ENCODE measurements at regions not wholly inside any gene's neighbourhood (a gene's known extent, or its start where the extent isn't known, plus 50 kb on each side); places are given as distances from the start of the nearest gene placed in this dataset.

DNA sequence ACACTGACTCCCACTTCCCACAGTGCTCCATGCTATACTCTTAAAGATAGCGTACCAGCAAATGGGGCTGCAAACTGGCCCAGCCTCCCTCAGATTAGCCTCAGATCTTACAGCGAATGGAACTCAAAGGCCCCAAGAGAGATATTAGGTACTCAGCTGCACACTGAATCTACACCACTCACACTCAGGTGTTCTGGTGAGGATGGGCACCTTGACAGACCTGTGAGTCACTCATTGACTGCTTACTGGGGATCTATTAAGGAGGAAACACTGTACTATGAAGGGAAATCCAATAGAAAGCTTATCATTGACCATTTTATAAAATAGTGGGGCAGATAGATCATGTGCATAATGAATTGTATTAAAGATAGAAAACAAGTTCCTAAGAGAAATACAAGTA, 164.3 kb upstream of the ATP1B1 start:
- no peak overlapping the region for H3K27ac ChIP-seq (ENCODE audit: low read depth, low read length)
- H3K27me3 ChIP-seq (ENCODE audit: insufficient read depth, low read length): no peaks in the 10 kb centered on the region
- H3K4me3 ChIP-seq (ENCODE audit: low read depth, low read length): no peak overlapping the region
- no peaks in the 10 kb centered on the region for H3K4me1 ChIP-seq (ENCODE audit: control insufficient read depth in 1 of 2, insufficient read depth in 2 of 2, low read length in 2 of 2)
- no peak overlapping the region for H3K18ac ChIP-seq (ENCODE audit: low read length)
- H2BK12ac ChIP-seq (ENCODE audit: low read length): no peak overlapping the region
- H3K79me1 ChIP-seq (ENCODE audit: low read length): no peaks in the 10 kb centered on the region
- H2AK5ac ChIP-seq (ENCODE audit: low read length): no peak overlapping the region
- DNase-seq: no peak
- H3K4ac ChIP-seq (ENCODE audit: low read depth, low read length): no peak overlapping the region
- no peaks in the 10 kb centered on the region for H3K36me3 ChIP-seq (ENCODE audit: control insufficient read depth in 1 of 2, insufficient read depth in 2 of 2, low read length in 2 of 2)
- H3K9ac ChIP-seq (ENCODE audit: low read length): no peak overlapping the region
- H3K4me2 ChIP-seq (ENCODE audit: low read length): no peak overlapping the region
- H2AFZ ChIP-seq (ENCODE audit: insufficient read depth, low read length, poor library complexity): no peak overlapping the region
- H4K91ac ChIP-seq (ENCODE audit: low read depth, low read length): no peak overlapping the region
- H4K12ac ChIP-seq (ENCODE audit: low read depth, low read length): no peak overlapping the region
- no peak overlapping the region for H2BK120ac ChIP-seq (ENCODE audit: insufficient read depth, low read length, poor library complexity)
- no peak overlapping the region for H3K23ac ChIP-seq (ENCODE audit: low read length)
- H3K79me2 ChIP-seq (ENCODE audit: control insufficient read depth, insufficient read depth, low read length, poor library complexity): no peaks in the 10 kb centered on the region
- H3K14ac ChIP-seq (ENCODE audit: low read length): no peak overlapping the region
- no CpG with 5 or more reads among the region's 2 CpGs for WGBS (ENCODE audit: extremely low coverage, insufficient coverage, insufficient read length)
- H3K9me3 ChIP-seq (ENCODE audit: insufficient read depth, low read depth, low read length): no peaks in the 10 kb centered on the region
- no peak overlapping the region for H2BK5ac ChIP-seq (ENCODE audit: low read depth, low read length, poor library complexity)
- H4K8ac ChIP-seq (ENCODE audit: low read depth, low read length): no peak overlapping the region

DNA sequence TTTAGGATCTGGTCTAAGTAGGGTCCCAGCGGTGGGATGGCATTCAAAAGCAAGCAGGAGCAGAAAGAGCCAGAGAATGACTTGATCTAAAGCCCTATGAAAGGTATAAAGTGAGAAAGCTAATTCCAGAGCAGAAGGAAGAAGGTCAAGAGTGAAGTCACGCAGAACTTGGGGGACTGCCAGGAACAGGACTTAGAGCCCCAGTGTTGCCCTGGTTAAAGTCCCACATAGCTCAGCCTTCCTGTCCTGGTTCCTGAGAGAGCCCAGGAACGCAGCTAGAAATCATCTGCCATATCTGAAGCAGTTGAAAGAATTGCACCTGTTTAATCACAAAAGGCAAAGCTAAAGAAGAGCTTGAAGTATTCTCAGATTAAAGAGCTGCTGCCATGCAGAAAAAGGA, 160.6 kb upstream of the ATP1B1 start:
- Histone ChIP-seq H3K4me2 (ENCODE audit: low read length) (no peak overlapping the region), H3K4ac (ENCODE audit: low read depth, low read length) (no peak overlapping the region), H3K23ac (ENCODE audit: low read length) (no peak overlapping the region), H3K9ac (ENCODE audit: low read length) (no peak overlapping the region), H3K36me3 (ENCODE audit: control insufficient read depth in 1 of 2, insufficient read depth in 2 of 2, low read length in 2 of 2) (no peaks in the 10 kb centered on the region), H3K79me2 (ENCODE audit: control insufficient read depth, insufficient read depth, low read length, poor library complexity) (no peaks in the 10 kb centered on the region), H3K79me1 (ENCODE audit: low read length) (no peaks in the 10 kb centered on the region), H2AFZ (ENCODE audit: insufficient read depth, low read length, poor library complexity) (no peak overlapping the region), H4K8ac (ENCODE audit: low read depth, low read length) (no peak overlapping the region), H3K4me3 (ENCODE audit: low read depth, low read length) (no peak overlapping the region), H2BK5ac (ENCODE audit: low read depth, low read length, poor library complexity) (no peak overlapping the region), H2BK12ac (ENCODE audit: low read length) (no peak overlapping the region), H3K9me3 (ENCODE audit: insufficient read depth, low read depth, low read length) (no peaks in the 10 kb centered on the region), H3K14ac (ENCODE audit: low read length) (no peak overlapping the region), H3K4me1 (ENCODE audit: control insufficient read depth in 1 of 2, insufficient read depth in 2 of 2, low read length in 2 of 2) (no peaks in the 10 kb centered on the region), H3K27ac (ENCODE audit: low read depth, low read length) (no peak overlapping the region), H4K12ac (ENCODE audit: low read depth, low read length) (no peak overlapping the region), H3K18ac (ENCODE audit: low read length) (no peak overlapping the region), H2BK120ac (ENCODE audit: insufficient read depth, low read length, poor library complexity) (no peak overlapping the region), H2AK5ac (ENCODE audit: low read length) (no peak overlapping the region), H3K27me3 (ENCODE audit: insufficient read depth, low read length) (no peaks in the 10 kb centered on the region), H4K91ac (ENCODE audit: low read depth, low read length) (no peak overlapping the region)
- no peak for DNase-seq
- no CpG with 5 or more reads among the region's 3 CpGs for WGBS (ENCODE audit: extremely low coverage, insufficient coverage, insufficient read length)

DNA sequence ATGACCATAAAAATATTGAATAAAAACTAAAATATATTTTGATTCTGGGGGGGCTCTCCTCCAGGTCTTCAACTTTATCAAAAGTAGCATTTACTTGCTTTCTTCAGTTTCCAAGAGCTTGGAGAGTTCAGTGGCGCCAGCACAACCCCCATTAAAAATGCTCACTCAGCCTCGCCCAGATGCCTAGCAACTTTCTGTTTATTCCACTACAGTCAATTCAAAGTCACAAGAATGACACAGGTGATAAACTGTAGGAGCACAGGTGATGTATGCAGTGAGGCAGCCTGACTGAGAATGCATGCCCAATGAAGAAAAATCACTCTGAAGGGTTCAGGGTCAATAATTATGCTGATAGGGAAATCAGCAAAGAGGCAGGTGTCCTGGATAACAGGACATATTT, 159.4 kb upstream of the ATP1B1 start:
- Histone ChIP-seq H3K4me3 (ENCODE audit: low read depth, low read length) (no peak overlapping the region), H4K12ac (ENCODE audit: low read depth, low read length) (no peak overlapping the region), H2BK5ac (ENCODE audit: low read depth, low read length, poor library complexity) (no peak overlapping the region), H3K9me3 (ENCODE audit: insufficient read depth, low read depth, low read length) (no peaks in the 10 kb centered on the region), H3K14ac (ENCODE audit: low read length) (no peak overlapping the region), H3K4me2 (ENCODE audit: low read length) (no peak overlapping the region), H3K36me3 (ENCODE audit: control insufficient read depth in 1 of 2, insufficient read depth in 2 of 2, low read length in 2 of 2) (no peaks in the 10 kb centered on the region), H3K27me3 (ENCODE audit: insufficient read depth, low read length) (no peaks in the 10 kb centered on the region), H2AFZ (ENCODE audit: insufficient read depth, low read length, poor library complexity) (no peak overlapping the region), H4K91ac (ENCODE audit: low read depth, low read length) (no peak overlapping the region), H2AK5ac (ENCODE audit: low read length) (no peak overlapping the region), H4K8ac (ENCODE audit: low read depth, low read length) (no peak overlapping the region), H3K27ac (ENCODE audit: low read depth, low read length) (no peak overlapping the region), H2BK12ac (ENCODE audit: low read length) (no peak overlapping the region), H3K23ac (ENCODE audit: low read length) (peak overlapping the region; percentile 99), H3K18ac (ENCODE audit: low read length) (no peak overlapping the region), H2BK120ac (ENCODE audit: insufficient read depth, low read length, poor library complexity) (no peak overlapping the region), H3K4me1 (ENCODE audit: control insufficient read depth in 1 of 2, insufficient read depth in 2 of 2, low read length in 2 of 2) (no peaks in the 10 kb centered on the region), H3K79me2 (ENCODE audit: control insufficient read depth, insufficient read depth, low read length, poor library complexity) (no peaks in the 10 kb centered on the region), H3K9ac (ENCODE audit: low read length) (no peak overlapping the region), H3K4ac (ENCODE audit: low read depth, low read length) (no peak overlapping the region), H3K79me1 (ENCODE audit: low read length) (no peaks in the 10 kb centered on the region)
- DNase-seq: peak in 1 of 2 donors; percentile 25
- no CpG with 5 or more reads among the region's 2 CpGs for WGBS (ENCODE audit: extremely low coverage, insufficient coverage, insufficient read length)

DNA sequence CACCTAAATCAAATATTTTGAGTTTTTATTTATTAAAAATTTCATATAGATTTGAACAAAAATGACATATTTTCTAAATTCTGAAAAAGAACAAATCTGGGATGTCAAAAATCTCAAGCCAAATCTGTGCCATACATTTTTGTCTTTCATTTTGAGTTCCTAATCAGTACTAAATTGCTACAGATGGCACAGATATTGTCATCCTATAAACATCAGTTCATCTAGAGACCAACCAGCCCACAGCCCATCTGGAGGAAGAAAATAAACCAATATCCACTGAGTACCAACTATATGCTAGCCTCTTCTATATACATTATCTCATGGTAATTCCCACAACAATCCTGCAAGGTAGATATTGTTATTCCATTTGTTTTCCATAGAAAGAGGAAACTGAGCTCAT, 156.8 kb upstream of the ATP1B1 start:
- H4K91ac ChIP-seq (ENCODE audit: low read depth, low read length): no peak overlapping the region
- H3K4ac ChIP-seq (ENCODE audit: low read depth, low read length): no peak overlapping the region
- H3K18ac ChIP-seq (ENCODE audit: low read length): no peak overlapping the region
- no peak overlapping the region for H2BK12ac ChIP-seq (ENCODE audit: low read length)
- no peak for DNase-seq
- no peak overlapping the region for H2AK5ac ChIP-seq (ENCODE audit: low read length)
- H4K12ac ChIP-seq (ENCODE audit: low read depth, low read length): no peak overlapping the region
- H3K4me2 ChIP-seq (ENCODE audit: low read length): no peak overlapping the region
- H3K9me3 ChIP-seq (ENCODE audit: insufficient read depth, low read depth, low read length): no peaks in the 10 kb centered on the region
- H3K79me1 ChIP-seq (ENCODE audit: low read length): no peaks in the 10 kb centered on the region
- H3K79me2 ChIP-seq (ENCODE audit: control insufficient read depth, insufficient read depth, low read length, poor library complexity): no peaks in the 10 kb centered on the region
- no peak overlapping the region for H3K14ac ChIP-seq (ENCODE audit: low read length)
- H3K9ac ChIP-seq (ENCODE audit: low read length): no peak overlapping the region
- no peaks in the 10 kb centered on the region for H3K27me3 ChIP-seq (ENCODE audit: insufficient read depth, low read length)
- H2AFZ ChIP-seq (ENCODE audit: insufficient read depth, low read length, poor library complexity): no peak overlapping the region
- H3K4me3 ChIP-seq (ENCODE audit: low read depth, low read length): no peak overlapping the region
- H2BK120ac ChIP-seq (ENCODE audit: insufficient read depth, low read length, poor library complexity): no peak overlapping the region
- no peak overlapping the region for H4K8ac ChIP-seq (ENCODE audit: low read depth, low read length)
- H3K36me3 ChIP-seq (ENCODE audit: control insufficient read depth in 1 of 2, insufficient read depth in 2 of 2, low read length in 2 of 2): no peaks in the 10 kb centered on the region
- no peak overlapping the region for H3K23ac ChIP-seq (ENCODE audit: low read length)
- H3K27ac ChIP-seq (ENCODE audit: low read depth, low read length): no peak overlapping the region
- no peaks in the 10 kb centered on the region for H3K4me1 ChIP-seq (ENCODE audit: control insufficient read depth in 1 of 2, insufficient read depth in 2 of 2, low read length in 2 of 2)
- no peak overlapping the region for H2BK5ac ChIP-seq (ENCODE audit: low read depth, low read length, poor library complexity)

DNA sequence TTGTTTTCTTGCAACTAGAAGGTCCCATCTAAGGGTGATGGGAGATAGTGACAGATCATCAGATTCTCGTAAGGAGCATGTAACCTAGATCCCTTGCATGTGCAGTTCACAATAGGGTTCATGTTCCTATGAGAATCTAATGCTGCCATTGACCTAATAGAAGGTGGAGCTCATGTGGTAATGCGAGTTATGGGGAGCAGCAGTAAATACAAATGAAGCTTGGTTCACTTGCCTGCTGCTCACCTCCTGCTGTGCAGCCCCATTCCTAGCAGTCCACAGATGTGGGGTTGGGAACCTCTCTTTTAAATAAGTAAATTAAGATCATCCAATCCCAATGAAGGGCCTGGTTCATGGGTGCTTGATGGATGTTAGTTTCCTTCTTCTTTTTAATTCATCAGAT, 148.7 kb upstream of the ATP1B1 start:
- DNase-seq: no peak
- Histone ChIP-seq H2BK12ac (ENCODE audit: low read length) (no peak overlapping the region), H3K36me3 (ENCODE audit: control insufficient read depth in 1 of 2, insufficient read depth in 2 of 2, low read length in 2 of 2) (no peaks in the 10 kb centered on the region), H3K9me3 (ENCODE audit: insufficient read depth, low read depth, low read length) (no peaks in the 10 kb centered on the region), H3K4ac (ENCODE audit: low read depth, low read length) (no peak overlapping the region), H3K27ac (ENCODE audit: low read depth, low read length) (no peak overlapping the region), H3K27me3 (ENCODE audit: insufficient read depth, low read length) (no peaks in the 10 kb centered on the region), H3K79me2 (ENCODE audit: control insufficient read depth, insufficient read depth, low read length, poor library complexity) (no peaks in the 10 kb centered on the region), H3K4me1 (ENCODE audit: control insufficient read depth in 1 of 2, insufficient read depth in 2 of 2, low read length in 2 of 2) (no peaks in the 10 kb centered on the region), H2BK5ac (ENCODE audit: low read depth, low read length, poor library complexity) (no peak overlapping the region), H3K4me2 (ENCODE audit: low read length) (no peak overlapping the region), H2BK120ac (ENCODE audit: insufficient read depth, low read length, poor library complexity) (no peak overlapping the region), H4K91ac (ENCODE audit: low read depth, low read length) (no peak overlapping the region), H4K8ac (ENCODE audit: low read depth, low read length) (no peak overlapping the region), H2AK5ac (ENCODE audit: low read length) (no peak overlapping the region), H3K79me1 (ENCODE audit: low read length) (no peaks in the 10 kb centered on the region), H4K12ac (ENCODE audit: low read depth, low read length) (no peak overlapping the region), H3K23ac (ENCODE audit: low read length) (no peak overlapping the region), H3K18ac (ENCODE audit: low read length) (no peak overlapping the region), H2AFZ (ENCODE audit: insufficient read depth, low read length, poor library complexity) (no peak overlapping the region), H3K9ac (ENCODE audit: low read length) (no peak overlapping the region), H3K4me3 (ENCODE audit: low read depth, low read length) (no peak overlapping the region), H3K14ac (ENCODE audit: low read length) (no peak overlapping the region)
- whole genome bisulfite sequencing (ENCODE audit: extremely low coverage, insufficient coverage, insufficient read length): no CpG with 5 or more reads among the region's 2 CpGs
